Psoas muscle (tissue), 7 donors: ENCODE measurements at regions not wholly inside any gene's neighbourhood (a gene's known extent, or its start where the extent isn't known, plus 50 kb on each side); places are given as distances from the start of the nearest gene placed in this dataset.

Source experiments
- ATAC-seq, 4 donors: fragments of 200-7000 bp; cut with Tn5 transposase; one replicate each; pipeline ENCODE4 v1.9.1; 2020; ENCODE audit warnings: moderate library complexity in 3 of 4, mild to moderate bottlenecking in 2 of 4
- DNase-seq, 2 donors: peaks; one replicate each; pipeline ENCODE4 v3.0.0-alpha.2; 2020
- H3K27ac ChIP-seq: fragments of 200-600 bp; one replicate; pipeline ENCODE4 v1.8.0; 2022
- H3K27me3 ChIP-seq, 3 donors: fragments of 200-600 bp in 1 of 3; one replicate each; pipeline versions ENCODE4 v1.6.1 to v1.8.0; 2013 to 2022; ENCODE audit warnings: low read length in 2 of 3, mild to moderate bottlenecking in 2 of 3, moderate library complexity in 1 of 3; ENCODE audit not compliant: insufficient read depth in 3 of 3
- H3K36me3 ChIP-seq, 2 donors: fragments of 200-600 bp in 1 of 2; one replicate each; pipeline versions ENCODE4 v1.6.1 to v1.8.0; 2013 to 2022; ENCODE audit warnings: low read depth in 1 of 2, mild to moderate bottlenecking in 1 of 2, moderate library complexity in 1 of 2; ENCODE audit not compliant: insufficient read depth in 1 of 2
- H3K4me1 ChIP-seq: fragments of 200-600 bp; one replicate; pipeline ENCODE4 v1.8.0; 2022
- H3K4me3 ChIP-seq: fragments of 200-600 bp; one replicate; pipeline ENCODE4 v1.8.0; 2022; ENCODE audit warnings: mild to moderate bottlenecking
- H3K9me3 ChIP-seq: fragments of 200-600 bp; one replicate; pipeline ENCODE4 v1.8.0; 2022
- CTCF ChIP-seq: fragments of 200-600 bp; IDR thresholded peaks from one replicate; pipeline ENCODE4 v1.8.0; 2022; ENCODE audit warnings: antibody characterized with exemption
- WGBS, 3 donors: extraction: QIAGEN DNeasy Blood & Tissue Kit; methylation state at CpG; one replicate each; pipeline versions ENCODE4 v1.1.6 to v1.1.7; 2013; 5-methylcytosine and 5-hydroxymethylcytosine counted together
- intact Hi-C, 2 donors: fragments of 100-400 bp; cut with DNase I; formaldehyde crosslinking; loops; one replicate each; pipeline versions ENCODE4 v1.11.0 to v1.14.2; 2022
- donor health status: healthy with polysubstance abuse.
- donor health status: DM: no; HTN: no; CAD: no; lungs with moderate emphysema.
- donor health status: Bipolar disorder and iron deficiency.
- donor health status: healthy.
- donor health status: DM: yes; HTN: yes; CAD: no.
- donor health status: DM: no; HTN: no; CAD: no.
- donor health status: DM: yes; HTN: yes; CAD: no.

- Histone ChIP-seq H3K9me3 (no peaks in the 10 kb centered on the region), H3K27ac (no peak overlapping the region), H3K4me1 (no peaks in the 10 kb centered on the region), H3K4me3 (no peak overlapping the region), H3K27me3 (no peaks in the 10 kb centered on the region), H3K36me3 (no peaks in the 10 kb centered on the region)
- DNase-seq (no peak), ATAC-seq (no peak)
- intact Hi-C loops, result no loop called here
- WGBS, 3 donors, result 34 to 45% (median 42%) methylated on average over 3 of the region's 3 CpGs
- no peak for TF ChIP-seq CTCF
Observed at GRCh38 chr1:83769594-83770318, 229.2 kb downstream of the TTLL7 start.

- Histone ChIP-seq H3K27ac (no peak overlapping the region), H3K4me1 (no peaks in the 10 kb centered on the region), H3K27me3 (no peaks in the 10 kb centered on the region), H3K36me3 (no peaks in the 10 kb centered on the region), H3K4me3 (no peak overlapping the region), H3K9me3 (no peaks in the 10 kb centered on the region)
- no peak for DNase-seq
- ATAC-seq, result no peak
- intact Hi-C loops, result no loop called here
- TF ChIP-seq CTCF, result no peak
- 56 to 72% (median 68%) methylated on average over 3 of the region's 3 CpGs for WGBS, 3 donors
Observed at GRCh38 chr1:83769072-83769471, 229.9 kb downstream of the TTLL7 start.

GRCh38 chr1:83766241-83766691 lies 232.7 kb downstream of the TTLL7 start:
- Histone ChIP-seq H3K4me3 (no peak overlapping the region), H3K4me1 (no peaks in the 10 kb centered on the region), H3K27ac (no peak overlapping the region), H3K9me3 (no peaks in the 10 kb centered on the region), H3K36me3 (no peaks in the 10 kb centered on the region), H3K27me3 (no peaks in the 10 kb centered on the region)
- ATAC-seq (no peak), DNase-seq (no peak)
- TF ChIP-seq CTCF, result no peak
- 27 to 48% (median 40%) methylated on average over 1 of the region's 1 CpG for WGBS, 3 donors
- intact Hi-C loops, result no loop called here

GRCh38 chr1:83765125-83765524 lies 233.8 kb downstream of the TTLL7 start:
- Histone ChIP-seq H3K9me3 (no peaks in the 10 kb centered on the region), H3K27ac (no peak overlapping the region), H3K36me3 (no peaks in the 10 kb centered on the region), H3K4me3 (no peak overlapping the region), H3K4me1 (no peaks in the 10 kb centered on the region), H3K27me3 (no peaks in the 10 kb centered on the region)
- DNase-seq, result no peak
- ATAC-seq, result no peak
- intact Hi-C loops, result no loop called here
- no peak for TF ChIP-seq CTCF
- 79 to 88% (median 86%) methylated on average over 3 of the region's 3 CpGs for WGBS, 3 donors

GRCh38 chr1:83764209-83764608 lies 234.7 kb downstream of the TTLL7 start:
- Histone ChIP-seq H3K9me3 (no peaks in the 10 kb centered on the region), H3K27ac (no peak overlapping the region), H3K36me3 (no peaks in the 10 kb centered on the region), H3K4me3 (no peak overlapping the region), H3K4me1 (no peaks in the 10 kb centered on the region), H3K27me3 (no peaks in the 10 kb centered on the region)
- DNase-seq (no peak), ATAC-seq (no peak)
- 37 to 43% (median 42%) methylated on average over 2 of the region's 2 CpGs for WGBS, 3 donors
- TF ChIP-seq CTCF, result no peak
- intact Hi-C loops, result no loop called here
